Astrocyte (in vitro differentiated cells and primary cell): ENCODE measurements at regions not wholly inside any gene's neighbourhood (a gene's known extent, or its start where the extent isn't known, plus 50 kb on each side); places are given as distances from the start of the nearest gene placed in this dataset.

ENCODE experiments used
- CTCF ChIP-seq: IDR thresholded peaks from 2 replicates; pipeline ENCODE4 v1.5.1; 2011; ENCODE audit warnings: low read depth, mild to moderate bottlenecking, inconsistent platforms, low read length, moderate library complexity; ENCODE audit not compliant: insufficient read depth
- EZH2 ChIP-seq: IDR thresholded peaks from 2 replicates; pipeline ENCODE4 v1.6.1; 2012; ENCODE audit warnings: mild to moderate bottlenecking, low read length, inconsistent platforms; ENCODE audit not compliant: insufficient read depth

- no peak for TF ChIP-seq CTCF
- no peak for TF ChIP-seq EZH2
Observed at GRCh38 chr13:81917810-81918209, 1576.9 kb upstream of the SPRY2 start.
